Retinal pigment epithelial cell (primary cell): ENCODE measurements at regions not wholly inside any gene's neighbourhood (a gene's known extent, or its start where the extent isn't known, plus 50 kb on each side); places are given as distances from the start of the nearest gene placed in this dataset.

Experiments
- DNase-seq: peaks from one replicate; pipeline ENCODE4 v3.0.0-alpha.2; 2010; ENCODE audit warnings: low read depth
- H3K4me3 ChIP-seq: 2 replicates; pipeline ENCODE4 v1.5.1; 2011; ENCODE audit warnings: mild to moderate bottlenecking, low read length, control low read depth, moderate library complexity
- CTCF ChIP-seq: conservative IDR thresholded peaks from 2 replicates; pipeline ENCODE4 v1.5.1; 2011; ENCODE audit warnings: low read depth, low read length, control low read depth, inconsistent platforms

- H3K4me3 ChIP-seq: no peak overlapping the region
- DNase-seq: no peak
- no peak for TF ChIP-seq CTCF
Observed at GRCh38 chr18:41351430-41351829, 603.6 kb upstream of the PIK3C3 start.

GRCh38 chr18:41347057-41347456 lies 608.0 kb upstream of the PIK3C3 start:
- TF ChIP-seq CTCF: no peak
- no peak overlapping the region for H3K4me3 ChIP-seq
- no peak for DNase-seq

- DNase-seq: no peak
- no peak for TF ChIP-seq CTCF
- H3K4me3 ChIP-seq: no peak overlapping the region
Observed at GRCh38 chr18:41343808-41344207, 611.2 kb upstream of the PIK3C3 start.

GRCh38 chr18:41338341-41338740 lies 616.7 kb upstream of the PIK3C3 start:
- DNase-seq: no peak
- no peak overlapping the region for H3K4me3 ChIP-seq
- no peak for TF ChIP-seq CTCF

- no peak for DNase-seq
- no peak overlapping the region for H3K4me3 ChIP-seq
- no peak for TF ChIP-seq CTCF
Observed at GRCh38 chr18:41331661-41332060, 623.4 kb upstream of the PIK3C3 start.

- no peak for TF ChIP-seq CTCF
- H3K4me3 ChIP-seq: no peak overlapping the region
- peak; percentile 66 for DNase-seq
Observed at GRCh38 chr18:41326311-41326710, 628.7 kb upstream of the PIK3C3 start.

- DNase-seq: no peak
- no peak overlapping the region for H3K4me3 ChIP-seq
- no peak for TF ChIP-seq CTCF
Observed at GRCh38 chr18:41324934-41325333, 630.1 kb upstream of the PIK3C3 start.
